ENCODE measurements at regions not wholly inside any gene's neighbourhood (a gene's known extent, or its start where the extent isn't known, plus 50 kb on each side); places are given as distances from the start of the nearest gene placed in this dataset.

- TF ChIP-seq CTCF (conservative IDR thresholded peaks at IDR 0.05; ENCODE audit: low read length) (no peak), EZH2phosphoT487 (IDR thresholded peaks at IDR 0.05; ENCODE audit: borderline replicate concordance) (no peak)
Measured at GRCh38 chr9:118419676-118420075, 715.5 kb downstream of the TLR4 start.
